Stimulated activated CD8-positive, alpha-beta memory T cell treated with anti-CD3 and anti-CD28 coated beads, Interleukin-12 subunit alpha, Interleukin-12 subunit beta, amount 100 ng/mL, for 1 hour (primary cell): ENCODE measurements at regions not wholly inside any gene's neighbourhood (a gene's known extent, or its start where the extent isn't known, plus 50 kb on each side); places are given as distances from the start of the nearest gene placed in this dataset.

Source experiments
- DNase-seq: peaks from one replicate; pipeline ENCODE4 v3.0.0-alpha.2; 2020; ENCODE audit warnings: low read depth

GRCh38 chr4:63620271-63620670 is 789.0 kb downstream of the TECRL start:
- DNase-seq: no peak

- DNase-seq: no peak
Observed at GRCh38 chr4:63619771-63620170, 789.5 kb downstream of the TECRL start.

- no peak for DNase-seq
Observed at GRCh38 chr4:63618883-63619718, 790.1 kb downstream of the TECRL start.

- no peak for DNase-seq
Observed at GRCh38 chr4:63607169-63607872, 801.9 kb downstream of the TECRL start.

- no peak for DNase-seq
Observed at GRCh38 chr4:63589796-63590195, 819.5 kb downstream of the TECRL start.

GRCh38 chr4:63583561-63583960 is 825.7 kb downstream of the TECRL start:
- DNase-seq: no peak

GRCh38 chr4:63583007-63583406 is 826.2 kb downstream of the TECRL start:
- no peak for DNase-seq

- DNase-seq: no peak
Observed at GRCh38 chr4:63580796-63581475, 828.3 kb downstream of the TECRL start.

GRCh38 chr4:63578383-63578782 is 830.9 kb downstream of the TECRL start:
- DNase-seq: no peak

- DNase-seq: no peak
Observed at GRCh38 chr4:63566658-63567057, 842.6 kb downstream of the TECRL start.

- no peak for DNase-seq
Observed at GRCh38 chr4:63563288-63564014, 845.8 kb downstream of the TECRL start.

GRCh38 chr4:63558709-63559108 is 850.5 kb downstream of the TECRL start:
- no peak for DNase-seq

GRCh38 chr4:63556332-63556731 is 852.9 kb downstream of the TECRL start:
- DNase-seq: no peak

- DNase-seq: no peak
Observed at GRCh38 chr4:63553123-63553522, 856.1 kb downstream of the TECRL start.

GRCh38 chr4:63541828-63542227 is 867.4 kb downstream of the TECRL start:
- DNase-seq: no peak

GRCh38 chr4:63529581-63530337 is 879.5 kb downstream of the TECRL start:
- no peak for DNase-seq

- DNase-seq: no peak
Observed at GRCh38 chr4:63528256-63528991, 880.8 kb downstream of the TECRL start.

- DNase-seq: no peak
Observed at GRCh38 chr4:63526251-63526650, 883.0 kb downstream of the TECRL start.

GRCh38 chr4:63524764-63525163 is 884.5 kb downstream of the TECRL start:
- DNase-seq: no peak

- DNase-seq: no peak
Observed at GRCh38 chr4:63505714-63506460, 903.4 kb downstream of the TECRL start.
